ENCODE measurements at regions not wholly inside any gene's neighbourhood (a gene's known extent, or its start where the extent isn't known, plus 50 kb on each side); places are given as distances from the start of the nearest gene placed in this dataset.
"Not testable (repeated sequence)": the region's sequence is repeated elsewhere in the genome, so short reads cannot be mapped to it uniquely, and the experiment has no call there.

DNA sequence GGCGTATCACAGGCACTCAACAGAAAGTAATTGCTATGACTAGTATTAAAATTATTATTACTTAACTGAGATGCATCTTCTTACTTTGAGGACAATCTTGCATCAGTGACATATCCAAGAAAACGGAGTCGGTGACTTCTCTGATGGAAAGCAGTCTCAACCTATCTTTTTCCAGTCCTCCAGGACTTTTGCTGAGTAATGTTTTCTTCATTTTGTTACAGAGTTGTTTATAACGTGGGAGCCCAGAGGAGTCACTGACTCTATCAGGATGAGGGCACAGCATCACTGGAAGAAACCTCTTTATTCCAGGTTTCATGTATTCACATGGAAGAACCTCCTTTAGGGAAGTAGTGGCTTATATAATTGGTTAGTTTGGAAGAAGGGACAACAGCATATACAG, 51.5 kb upstream of the MELK start:
- ATAC-seq: no peak
- intact Hi-C loops (cut with DNase I): no loop called here
- DNase-seq (ENCODE audit: missing footprints): no peak

DNA sequence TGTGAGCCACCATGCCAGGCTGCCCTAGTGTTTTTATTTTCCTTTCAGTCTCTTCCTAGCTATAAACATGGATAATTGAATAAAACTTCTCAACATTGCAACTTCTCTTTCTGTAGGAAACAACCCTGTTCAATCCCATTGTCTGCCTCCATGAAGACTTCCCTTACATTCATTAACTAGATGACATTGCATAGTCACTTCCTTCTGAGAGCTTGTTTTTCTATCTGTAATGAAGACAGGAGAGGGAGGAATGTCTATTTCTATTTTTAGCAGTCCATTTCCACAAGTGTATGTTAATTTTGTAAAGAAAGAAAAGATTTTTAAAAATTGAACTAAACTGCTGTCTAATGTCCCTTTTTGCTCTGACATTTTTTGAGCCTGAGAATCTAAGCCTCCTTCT, 55.6 kb upstream of the MELK start:
- intact Hi-C loops (cut with DNase I): no loop called here
- DNase-seq (ENCODE audit: missing footprints): no peak
- ATAC-seq: no peak

DNA sequence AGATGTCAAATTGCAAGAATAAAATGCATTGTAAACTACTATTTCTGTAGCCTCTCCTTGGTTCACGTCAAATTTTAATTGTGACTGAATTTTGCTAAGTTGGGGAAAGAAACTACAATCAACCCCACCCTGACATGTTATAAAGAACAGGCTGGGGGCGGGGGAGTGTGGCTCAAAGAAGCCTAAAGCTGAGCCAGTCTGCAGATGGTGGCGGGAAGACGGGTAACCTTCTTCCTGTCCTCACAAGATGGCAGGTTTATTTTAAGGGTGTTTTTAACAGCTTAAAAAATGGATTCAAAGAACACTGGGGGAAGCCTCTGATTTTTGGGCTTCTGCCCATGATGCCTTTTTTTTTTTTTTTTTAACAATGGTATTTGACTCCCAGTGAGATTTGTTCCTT, 68.5 kb upstream of the MELK start:
- ATAC-seq (no peak), DNase-seq (ENCODE audit: missing footprints) (no peak)
- intact Hi-C loops (cut with DNase I): no loop called here

DNA sequence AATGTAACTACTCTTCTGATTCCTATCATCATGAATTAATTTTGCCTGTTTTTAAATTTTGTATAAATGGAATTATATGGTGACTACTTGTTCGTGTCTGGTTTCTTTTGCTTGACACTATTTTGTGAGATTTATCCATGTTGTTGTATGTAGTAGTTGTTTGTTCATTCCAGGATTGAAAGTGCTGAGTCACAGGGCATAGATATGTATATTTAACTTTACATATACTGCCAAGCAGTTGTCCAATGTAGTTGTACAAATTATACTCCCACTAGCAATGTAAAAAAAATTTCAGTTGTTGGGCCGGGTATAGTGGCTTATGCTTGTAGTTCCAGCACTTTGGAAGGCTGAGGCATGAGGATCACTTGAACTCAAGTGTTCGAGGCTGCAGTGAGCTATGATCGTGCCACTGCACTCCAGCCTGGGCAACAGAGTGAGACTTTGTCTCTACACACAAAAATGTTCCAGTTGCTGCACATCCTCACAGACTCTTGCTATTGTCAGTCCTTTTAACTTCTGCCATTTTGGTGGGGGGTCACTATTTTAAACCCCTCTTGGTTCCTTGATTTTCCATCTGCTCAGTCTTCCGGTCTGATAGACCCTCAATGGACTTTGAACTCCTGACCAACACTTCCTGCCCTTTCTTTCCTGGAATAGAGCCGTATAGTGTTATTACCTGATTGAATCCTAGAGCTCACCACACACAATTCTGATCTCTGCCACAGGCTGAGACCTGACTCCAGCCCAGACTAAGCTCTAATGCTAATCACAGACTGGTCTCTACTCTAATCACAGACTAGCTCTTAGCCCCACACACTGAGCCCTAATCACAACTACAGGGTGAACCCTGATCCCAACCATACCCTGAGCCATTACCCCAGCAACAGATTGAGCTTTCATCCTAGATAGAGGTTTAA, 69.3 kb upstream of the MELK start:
- no peak for DNase-seq (ENCODE audit: missing footprints)

DNA sequence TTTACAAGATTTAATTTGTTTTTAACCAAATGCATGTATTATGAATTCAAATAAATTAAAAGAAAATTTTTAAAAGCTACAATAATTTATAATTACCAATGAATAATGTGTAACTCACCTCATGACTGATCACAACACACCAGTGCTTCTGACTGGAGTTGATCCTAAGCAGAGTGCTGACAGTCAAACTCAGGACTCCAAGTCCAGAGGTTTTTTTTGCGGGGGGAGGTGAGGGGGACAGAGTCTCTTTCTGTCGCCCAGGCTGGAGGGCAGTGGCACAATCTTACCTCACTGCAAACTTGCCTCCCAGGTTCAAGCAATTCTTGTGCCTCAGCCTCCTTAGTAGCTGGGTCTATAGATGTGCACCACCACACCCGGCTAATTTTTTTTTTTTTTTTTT, 71.0 kb upstream of the MELK start:
- no peak for DNase-seq (ENCODE audit: missing footprints)
- no peak for ATAC-seq
- intact Hi-C loops (cut with DNase I): no loop called here

More for the DNA sequence above, 69.3 kb upstream of the MELK start:
- no peak for ATAC-seq
- intact Hi-C loops (cut with DNase I): no loop called here

DNA sequence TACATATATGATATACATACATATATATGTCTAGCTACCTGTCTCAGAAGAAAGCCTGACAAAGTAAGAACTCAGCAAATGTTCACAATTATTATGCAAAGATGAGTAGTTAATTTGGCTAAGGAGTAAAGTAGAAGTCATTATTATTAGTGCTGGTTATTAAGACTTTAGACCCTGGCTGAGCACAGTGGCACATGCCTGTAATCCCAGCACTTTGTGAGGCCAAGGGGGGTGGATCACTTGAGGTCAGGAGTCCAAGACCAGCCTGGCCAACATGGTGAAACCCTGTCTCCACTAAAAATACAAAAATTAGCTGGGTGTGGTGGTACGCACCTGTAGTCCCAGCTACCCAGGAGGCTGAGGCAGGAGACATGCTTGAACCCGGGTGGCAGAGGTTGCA, 71.8 kb upstream of the MELK start:
- DNase-seq (ENCODE audit: missing footprints); ATAC-seq; intact Hi-C loops (cut with DNase I): not testable (repeated sequence)

DNA sequence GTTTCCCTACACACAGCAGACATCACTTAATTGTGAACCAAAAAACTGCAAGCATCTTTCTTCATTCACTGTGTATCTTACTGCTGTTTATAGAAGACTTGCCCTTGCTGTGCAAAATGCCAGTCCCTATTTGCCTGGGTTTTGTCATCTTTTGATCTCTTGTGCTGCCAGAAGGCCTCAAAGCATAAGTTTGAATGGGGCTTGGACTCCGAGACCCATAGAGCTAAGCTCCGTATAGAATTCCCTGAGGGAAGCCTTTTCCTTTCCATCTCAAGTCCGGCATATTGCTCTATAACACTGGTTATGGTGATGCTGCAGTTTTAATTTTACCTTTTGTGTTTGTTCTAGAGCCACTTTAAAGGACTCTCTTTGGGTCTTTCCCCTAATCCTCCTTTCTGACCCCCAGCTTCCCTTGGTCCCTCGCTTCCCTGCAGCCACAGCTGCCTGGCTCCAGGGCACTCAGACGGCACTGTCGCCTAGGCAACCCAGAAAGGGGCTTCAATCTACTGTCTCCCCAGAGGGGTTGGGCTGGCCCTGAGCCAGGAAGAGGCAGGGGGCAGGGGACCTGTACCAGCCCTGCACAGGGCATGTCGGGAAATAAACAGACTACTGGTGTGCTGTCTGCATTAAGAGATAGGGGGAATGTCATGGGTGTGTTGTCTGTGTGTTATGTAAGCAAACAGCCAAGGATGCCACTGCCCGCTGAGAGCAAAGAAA, 73.4 kb upstream of the MELK start:
- DNase-seq (ENCODE audit: missing footprints) (no peak), ATAC-seq (no peak)
- intact Hi-C loops (cut with DNase I): no loop called here

DNA sequence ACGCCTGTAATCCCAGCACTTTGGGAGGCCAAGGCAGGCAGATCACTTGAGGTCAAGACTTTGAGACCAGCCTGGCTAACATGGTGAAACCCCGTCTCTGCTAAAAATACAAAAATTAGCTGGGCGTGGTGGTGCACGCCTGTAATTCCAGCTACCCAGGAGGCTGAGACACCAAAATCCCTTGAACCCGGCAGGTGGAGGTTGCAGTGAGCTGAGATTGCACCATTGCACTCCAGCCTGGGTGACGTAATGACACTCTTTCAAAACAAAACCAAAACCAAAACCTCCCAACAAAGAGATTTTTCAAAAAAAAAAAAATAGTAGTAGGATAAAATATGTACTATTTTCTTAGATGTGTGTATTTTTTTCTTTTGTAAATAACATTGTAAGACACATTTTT, 79.1 kb upstream of the MELK start:
- ATAC-seq; intact Hi-C loops (cut with DNase I); DNase-seq (ENCODE audit: missing footprints): not testable (repeated sequence)

DNA sequence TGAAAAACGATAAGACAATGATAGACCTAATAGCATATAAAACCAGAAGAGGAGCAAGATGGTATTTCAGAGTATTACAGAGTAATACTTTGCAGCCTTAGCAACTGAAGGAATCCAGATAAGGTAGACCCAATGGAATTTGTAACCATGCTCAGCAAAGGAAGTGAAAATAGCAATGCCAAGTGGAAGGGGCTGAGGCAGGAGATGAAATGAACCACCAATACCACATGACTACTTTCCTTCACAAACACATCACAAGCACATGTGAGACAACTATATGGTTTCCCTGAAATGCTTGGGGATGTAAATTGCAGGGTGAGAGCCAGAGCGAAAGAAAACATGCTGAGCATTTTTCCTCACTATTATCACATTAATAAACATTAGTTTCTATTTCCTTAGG, 79.8 kb upstream of the MELK start:
- DNase-seq (ENCODE audit: missing footprints): no peak
- no peak for ATAC-seq
- intact Hi-C loops (cut with DNase I): no loop called here

DNA sequence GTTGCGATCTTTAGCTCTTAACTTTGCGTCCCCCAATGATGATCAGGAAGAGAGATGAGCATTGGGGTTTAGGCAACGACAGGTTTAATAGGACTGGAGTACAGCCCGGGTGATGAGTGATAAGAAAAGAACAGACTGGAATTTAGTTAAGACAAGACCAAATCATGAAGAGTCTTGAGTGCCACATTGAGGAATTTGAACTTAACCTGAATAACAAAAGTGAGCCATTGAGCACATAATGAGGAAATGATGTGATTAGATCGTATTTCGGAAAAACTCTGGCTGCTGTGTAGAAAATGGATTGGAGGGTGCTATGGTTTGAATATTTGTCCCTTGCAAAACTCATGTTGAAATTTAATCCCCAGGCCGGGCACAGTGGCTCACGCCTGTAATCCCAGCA, 83.2 kb upstream of the MELK start:
- intact Hi-C loops (cut with DNase I): no loop called here
- ATAC-seq (no peak), DNase-seq (ENCODE audit: missing footprints) (no peak)

DNA sequence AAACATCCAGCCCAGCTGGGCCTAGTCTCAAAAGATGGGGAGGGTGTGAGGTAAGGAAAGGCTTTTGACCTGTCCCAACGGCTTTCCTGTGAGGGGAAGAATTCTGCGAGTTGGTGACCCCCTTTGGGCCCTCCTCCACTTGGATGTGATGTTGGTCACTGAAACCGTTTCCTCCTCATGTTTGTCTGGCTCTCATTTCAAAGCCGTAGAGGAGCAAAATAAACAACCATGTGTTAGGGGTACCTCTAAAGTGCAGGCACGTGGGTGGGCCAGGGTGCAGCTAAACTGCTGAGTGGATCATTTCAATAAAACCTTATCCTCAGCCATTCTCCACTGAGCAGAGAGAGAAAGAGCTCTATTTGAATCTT, 84.3 kb upstream of the MELK start:
- ATAC-seq: no peak
- DNase-seq (ENCODE audit: missing footprints): no peak
- intact Hi-C loops (cut with DNase I): no loop called here

DNA sequence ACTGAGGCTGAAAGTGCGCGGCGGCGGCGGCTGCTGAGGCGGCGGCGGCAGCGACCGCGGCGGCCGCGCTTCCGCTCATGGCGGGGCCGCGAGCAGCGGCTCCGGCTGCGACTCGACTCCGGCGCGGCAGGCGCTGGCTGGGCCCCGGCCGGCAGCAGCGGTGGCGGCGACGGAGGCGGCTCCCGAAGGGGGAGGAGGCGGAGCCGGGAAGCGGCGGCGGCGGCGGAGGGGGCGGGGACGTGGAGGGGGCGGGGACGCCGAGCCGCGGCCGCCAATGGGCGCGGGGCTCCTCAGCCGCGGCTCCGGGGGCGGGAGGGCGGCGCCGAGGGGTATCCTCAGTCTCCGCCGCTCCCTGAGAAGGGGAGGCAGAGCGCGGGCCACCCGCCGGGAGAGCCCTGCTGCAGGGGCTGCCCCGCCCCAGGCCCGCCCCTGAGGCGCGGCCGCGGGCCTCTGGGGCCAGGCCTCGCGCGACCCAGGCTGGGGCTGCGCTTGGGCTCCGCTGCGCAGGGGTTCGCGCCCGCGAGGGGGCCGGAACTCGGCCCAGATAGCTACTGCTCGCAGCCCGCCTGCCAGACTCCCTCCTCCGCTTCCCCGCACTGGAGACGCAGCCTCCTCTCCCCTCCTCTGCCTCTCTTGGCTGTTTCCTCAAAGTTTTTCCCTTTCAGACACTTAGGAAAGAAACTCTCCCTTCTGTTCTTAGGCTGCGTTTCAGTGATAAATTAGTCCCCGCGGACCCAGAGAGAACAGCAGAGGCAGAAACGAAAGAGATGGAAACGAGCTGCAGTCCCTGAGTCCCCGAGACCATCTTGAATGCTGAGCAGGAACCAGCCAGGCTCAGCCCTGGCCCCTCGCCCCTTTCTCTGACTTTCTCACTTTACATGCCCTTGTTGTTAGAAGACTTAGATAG, 85.0 kb upstream of the MELK start:
- peak; percentile 100 for ATAC-seq
- DNase-seq (ENCODE audit: missing footprints): peak; percentile 96
- intact Hi-C loops (cut with DNase I): no loop called here

DNA sequence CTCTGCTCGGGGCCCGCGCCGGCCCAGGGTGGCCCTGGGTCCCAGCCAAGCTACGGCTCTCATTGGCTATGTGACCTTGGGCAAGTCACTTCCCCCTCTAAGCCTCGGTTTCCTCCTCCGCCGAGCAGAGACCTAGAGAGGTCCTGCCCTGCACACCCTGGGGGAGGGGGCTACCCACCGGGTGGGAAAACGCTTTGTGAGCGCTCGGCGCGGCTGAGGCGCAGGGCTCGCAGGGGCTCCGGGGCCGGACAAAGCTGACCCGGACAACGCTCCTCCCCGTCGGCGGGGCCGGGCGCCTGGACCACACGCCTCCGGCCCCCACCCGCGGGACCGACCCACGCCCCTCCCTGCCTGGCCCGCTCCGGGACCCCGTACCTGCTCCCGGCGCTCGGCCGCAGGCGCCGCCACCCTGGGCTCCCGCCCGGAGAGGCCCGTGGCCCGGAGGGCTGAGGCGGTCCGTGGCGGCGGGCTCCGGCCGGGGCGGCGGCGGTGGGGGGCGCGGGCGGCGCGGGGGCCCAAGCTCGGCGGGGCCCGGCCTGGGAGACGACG, 85.7 kb upstream of the MELK start:
- intact Hi-C loops (cut with DNase I): no loop called here
- peak; percentile 82 for DNase-seq (ENCODE audit: missing footprints)
- ATAC-seq: peak; percentile 24

DNA sequence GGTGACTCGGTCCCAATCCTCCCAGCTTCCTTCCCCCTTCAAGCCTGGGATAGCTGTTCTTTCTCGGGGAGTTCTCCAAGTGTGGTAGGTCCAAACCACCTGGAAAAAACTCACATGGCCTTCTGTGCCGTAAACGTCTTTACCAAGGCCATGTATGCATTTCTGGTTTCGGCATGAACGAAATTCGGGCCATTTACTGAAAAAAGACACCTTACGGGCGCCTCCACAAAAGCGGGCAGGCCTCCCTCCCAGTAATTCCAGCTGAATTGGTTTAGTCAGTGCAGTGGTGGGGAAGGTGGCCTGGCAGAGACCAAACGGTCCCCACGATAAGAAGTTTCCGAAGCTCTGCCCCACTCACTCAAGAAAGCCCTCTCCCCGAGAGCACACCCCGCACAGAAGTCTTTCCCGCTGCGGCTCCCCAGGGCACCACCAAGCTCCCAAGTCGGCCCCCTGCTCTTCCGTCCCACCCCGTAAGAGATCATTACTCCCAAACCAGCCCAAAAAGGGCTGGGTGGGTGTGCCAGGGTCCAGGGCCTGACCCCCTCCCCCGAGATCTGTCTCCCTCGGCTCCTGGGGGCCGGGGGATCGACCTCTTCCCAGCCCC, 86.3 kb upstream of the MELK start:
- intact Hi-C loops (cut with DNase I): no loop called here
- no peak for DNase-seq (ENCODE audit: missing footprints)
- no peak for ATAC-seq

DNA sequence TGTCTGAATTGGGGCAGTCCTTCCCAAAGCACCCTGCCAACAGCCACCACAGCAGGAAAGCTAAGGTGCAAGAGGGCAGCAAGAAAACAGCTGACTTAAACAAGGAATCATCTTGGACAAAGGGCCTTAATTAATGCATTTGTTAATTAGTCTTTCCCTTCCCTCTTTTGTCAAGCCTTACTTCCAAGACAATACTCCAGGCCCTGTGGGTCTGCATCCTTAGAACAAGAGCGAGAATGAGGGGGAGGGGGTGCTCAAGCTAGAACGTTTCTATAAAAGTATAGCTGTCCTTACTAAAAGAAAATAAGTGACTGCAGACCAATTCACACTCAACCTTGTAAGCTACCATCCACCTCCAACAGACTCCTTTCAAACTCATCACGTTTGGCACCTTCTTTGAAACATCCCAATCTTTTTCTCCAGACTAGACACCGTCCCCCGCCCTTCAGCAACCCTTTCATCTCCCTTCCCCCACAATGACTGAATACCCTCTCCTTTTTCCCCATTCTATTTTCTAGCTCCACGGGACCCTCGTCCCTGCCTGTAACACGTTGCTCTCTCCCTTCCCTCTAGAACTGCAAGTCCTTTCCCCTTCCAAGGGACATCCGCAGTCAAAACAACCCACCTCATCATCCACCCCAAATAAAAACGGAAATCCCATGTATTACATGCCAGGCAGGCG, 85.7 kb upstream of the RNF38 start:
- intact Hi-C loops (cut with DNase I): no loop called here
- DNase-seq (ENCODE audit: missing footprints) (no peak), ATAC-seq (no peak)

DNA sequence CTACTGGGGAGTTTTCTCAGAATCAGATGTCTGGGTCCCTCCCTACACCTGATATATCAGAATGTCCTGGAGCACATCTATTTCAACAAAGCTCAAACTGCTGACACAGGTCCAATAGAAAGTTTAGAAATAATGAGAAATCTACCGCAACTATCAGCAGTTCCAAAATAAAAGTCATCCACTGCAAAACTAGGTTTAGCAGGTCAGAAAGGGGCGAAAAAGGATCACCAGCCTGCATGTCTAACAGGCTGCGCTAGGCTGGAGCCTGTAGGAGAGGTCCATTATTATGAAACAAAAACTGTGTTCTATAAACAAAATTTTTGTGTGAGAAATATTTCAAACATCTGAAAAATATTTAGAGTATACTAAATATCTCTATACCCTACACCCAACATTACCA, 84.1 kb upstream of the RNF38 start:
- intact Hi-C loops (cut with DNase I): no loop called here
- DNase-seq (ENCODE audit: missing footprints) (no peak), ATAC-seq (no peak)

DNA sequence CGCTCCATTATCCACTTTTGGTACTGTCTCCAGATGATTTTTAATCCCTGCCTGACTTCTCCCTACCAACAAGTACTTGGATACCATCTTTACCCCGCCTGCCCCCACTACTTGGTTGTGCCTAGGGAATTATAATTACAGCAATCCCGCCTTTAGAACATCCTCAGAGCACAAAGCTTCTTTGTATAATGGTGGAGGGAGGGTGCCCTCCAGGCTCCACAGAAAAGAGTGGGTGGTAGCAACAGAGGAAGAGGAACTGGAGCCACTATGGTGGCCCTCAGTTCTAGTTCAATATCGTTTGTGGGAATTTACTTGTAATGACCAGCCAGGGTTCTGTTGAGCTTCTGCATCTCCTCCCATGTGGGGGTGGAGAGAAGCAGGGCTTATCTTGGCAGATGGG, 79.0 kb upstream of the RNF38 start:
- intact Hi-C loops (cut with DNase I): no loop called here
- DNase-seq (ENCODE audit: missing footprints): no peak
- peak; percentile 34 for ATAC-seq

DNA sequence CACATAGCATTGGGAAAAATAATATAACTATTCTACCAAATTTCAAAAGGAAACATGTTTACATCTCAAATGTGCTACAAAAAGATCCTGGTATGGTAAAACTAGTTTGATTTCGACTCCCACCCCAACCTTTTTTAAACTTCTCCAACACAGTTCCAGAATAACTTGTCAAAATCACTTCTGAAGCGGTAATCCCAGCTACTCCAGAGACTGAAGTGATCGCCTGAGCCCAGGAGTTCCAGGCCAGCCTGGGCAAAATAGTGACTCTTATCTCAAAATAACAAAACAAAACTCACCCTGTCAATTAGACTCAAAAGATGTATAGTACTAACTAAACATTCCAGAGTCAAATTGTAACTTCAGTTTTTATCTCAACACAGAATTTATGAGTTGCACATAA, 71.3 kb upstream of the RNF38 start:
- intact Hi-C loops (cut with DNase I): no loop called here
- DNase-seq (ENCODE audit: missing footprints) (no peak), ATAC-seq (no peak)
